ENCODE measurements at regions not wholly inside any gene's neighbourhood (a gene's known extent, or its start where the extent isn't known, plus 50 kb on each side); places are given as distances from the start of the nearest gene placed in this dataset.

GRCh38 chr1:54483875-54484437 lies 64.1 kb upstream of the ACOT11 start:
- Histone ChIP-seq H4K20me1 (ENCODE audit: low read length) (no peaks in the 10 kb centered on the region), H3K4me2 (ENCODE audit: low read length) (no peak overlapping the region), H3K9me3 (ENCODE audit: low read length) (no peaks in the 10 kb centered on the region), H3F3A (ENCODE audit: low read length, unreplicated experiment) (no peaks in the 10 kb centered on the region), H3K27ac (ENCODE audit: low read length) (no peak overlapping the region), H3K9me2 (replicated peaks; ENCODE audit: low read length) (no peaks in the 10 kb centered on the region), H3K79me2 (ENCODE audit: low read length) (no peaks in the 10 kb centered on the region), H3K9ac (ENCODE audit: low read length) (no peak overlapping the region), H3K4me1 (ENCODE audit: insufficient read depth, low read length) (peaks cover 15% of the 10 kb centered on the region), H3K36me3 (ENCODE audit: low read depth, low read length) (no peaks in the 10 kb centered on the region), H2AFZ (ENCODE audit: low read length) (no peak overlapping the region), H3K27me3 (ENCODE audit: low read length) (no peaks in the 10 kb centered on the region), H3K4me3 (ENCODE audit: low read length) (no peak overlapping the region)
- CTCF ChIA-PET: no interaction called here
- intact Hi-C loops (cut with micrococcal nuclease): no loop called here
- no peak for TF ChIP-seq EZH2 (IDR thresholded peaks at IDR 0.05; ENCODE audit: low read length, unreplicated experiment)
- BruUV-seq (replicated peaks): no TSS peak
- ATAC-seq (no peak), DNase-seq (no peak)
- POLR2A ChIA-PET (ENCODE audit: unreplicated experiment): no interaction called here

DNA sequence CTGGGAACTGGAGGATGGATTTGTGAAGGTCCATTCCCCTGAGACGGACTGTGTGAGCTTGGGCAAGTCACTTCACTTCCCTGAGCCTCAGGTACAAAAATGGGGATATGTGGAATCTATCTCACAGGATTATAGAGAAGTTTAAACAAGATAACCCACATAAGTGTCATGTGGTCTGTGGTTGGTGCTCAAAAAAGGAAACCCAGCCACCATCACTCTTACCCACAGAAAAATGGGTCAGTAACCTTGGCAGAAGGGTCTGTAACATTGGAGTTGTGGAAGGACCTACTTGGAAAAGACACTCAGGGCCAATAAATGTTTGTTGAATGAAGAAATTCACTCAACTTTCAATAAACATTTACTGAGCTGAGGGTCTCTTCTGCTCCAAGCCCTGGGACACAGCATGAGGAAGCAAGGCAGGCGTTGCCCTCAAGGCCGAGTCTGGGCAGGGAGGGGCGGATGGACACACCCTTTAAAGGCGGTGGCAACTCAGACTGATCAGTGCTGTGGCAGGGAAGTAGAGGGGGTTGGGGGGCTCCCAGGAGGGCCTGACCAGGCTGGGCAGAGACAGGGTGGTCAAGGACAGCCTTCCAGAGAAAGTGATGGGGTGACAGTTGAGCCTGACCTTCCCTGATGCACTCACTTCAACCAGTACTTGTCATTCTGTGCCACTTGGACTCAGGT lies 66.7 kb upstream of the ACOT11 start:
- TF ChIP-seq EZH2 (IDR thresholded peaks at IDR 0.05; ENCODE audit: low read length, unreplicated experiment): no peak
- TF ChIP-seq EZH2phosphoT487 (IDR thresholded peaks at IDR 0.05; ENCODE audit: borderline replicate concordance, low read length): no peak
- TF ChIP-seq CTCF (conservative IDR thresholded peaks at IDR 0.05; ENCODE audit: low read depth, low read length): no peak
- H3K4me3 ChIP-seq (ENCODE audit: low read length): no peak overlapping the region
- H3K9me3 ChIP-seq (ENCODE audit: low read length): no peaks in the 10 kb centered on the region
- POLR2A ChIA-PET (ENCODE audit: unreplicated experiment): no interaction called here
- H3K27ac ChIP-seq (ENCODE audit: low read length): no peak overlapping the region
- no TSS peak for BruUV-seq (replicated peaks)
- no peak overlapping the region for H3K4me2 ChIP-seq (ENCODE audit: low read length)
- no peak for ATAC-seq
- no peaks in the 10 kb centered on the region for H3K36me3 ChIP-seq (ENCODE audit: low read depth, low read length)
- H3K79me2 ChIP-seq (ENCODE audit: low read length): no peaks in the 10 kb centered on the region
- no peak overlapping the region for H3K9ac ChIP-seq (ENCODE audit: low read length)
- H4K20me1 ChIP-seq (ENCODE audit: low read length): no peaks in the 10 kb centered on the region
- no peaks in the 10 kb centered on the region for H3K4me1 ChIP-seq (ENCODE audit: insufficient read depth, low read length)
- no peaks in the 10 kb centered on the region for H3F3A ChIP-seq (ENCODE audit: low read length, unreplicated experiment)
- no peaks in the 10 kb centered on the region for H3K27me3 ChIP-seq (ENCODE audit: low read length)
- no peaks in the 10 kb centered on the region for H3K9me2 ChIP-seq (replicated peaks; ENCODE audit: low read length)
- CTCF ChIA-PET: no interaction called here
- H2AFZ ChIP-seq (ENCODE audit: low read length): no peak overlapping the region
- DNase-seq: no peak
- intact Hi-C loops (cut with micrococcal nuclease): no loop called here

DNA sequence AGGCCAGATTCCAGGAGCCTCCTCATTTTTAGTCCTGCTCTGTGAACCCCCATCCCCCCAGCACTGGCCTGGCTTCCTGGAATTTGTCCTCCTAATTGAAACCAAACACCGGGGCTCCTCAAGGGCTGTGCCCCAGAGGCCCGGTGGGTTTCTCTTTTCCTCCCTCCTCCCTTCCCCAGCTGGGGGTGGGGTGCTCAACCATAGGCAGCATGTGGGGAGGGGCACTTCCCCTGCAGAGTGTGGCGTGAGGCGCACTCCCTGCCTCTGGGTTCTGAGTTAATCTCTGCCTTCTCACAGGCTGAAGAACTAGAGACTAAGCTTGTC lies 67.5 kb upstream of the ACOT11 start:
- no peaks in the 10 kb centered on the region for H3K9me2 ChIP-seq (replicated peaks; ENCODE audit: low read length)
- no peaks in the 10 kb centered on the region for H3K36me3 ChIP-seq (ENCODE audit: low read depth, low read length)
- H3K79me2 ChIP-seq (ENCODE audit: low read length): no peaks in the 10 kb centered on the region
- intact Hi-C loops (cut with micrococcal nuclease): no loop called here
- no peaks in the 10 kb centered on the region for H3F3A ChIP-seq (ENCODE audit: low read length, unreplicated experiment)
- TF ChIP-seq EZH2phosphoT487 (IDR thresholded peaks at IDR 0.05; ENCODE audit: borderline replicate concordance, low read length) (no peak), CTCF (conservative IDR thresholded peaks at IDR 0.05; ENCODE audit: low read depth, low read length) (no peak), EZH2 (IDR thresholded peaks at IDR 0.05; ENCODE audit: low read length, unreplicated experiment) (no peak)
- CTCF ChIA-PET: no interaction called here
- no peaks in the 10 kb centered on the region for H3K9me3 ChIP-seq (ENCODE audit: low read length)
- BruUV-seq (replicated peaks): no TSS peak
- no peaks in the 10 kb centered on the region for H3K4me1 ChIP-seq (ENCODE audit: insufficient read depth, low read length)
- H3K27me3 ChIP-seq (ENCODE audit: low read length): no peaks in the 10 kb centered on the region
- H3K27ac ChIP-seq (ENCODE audit: low read length): no peak overlapping the region
- ATAC-seq (no peak), DNase-seq (no peak)
- no peak overlapping the region for H3K4me3 ChIP-seq (ENCODE audit: low read length)
- POLR2A ChIA-PET (ENCODE audit: unreplicated experiment): no interaction called here
- no peak overlapping the region for H2AFZ ChIP-seq (ENCODE audit: low read length)
- H4K20me1 ChIP-seq (ENCODE audit: low read length): no peaks in the 10 kb centered on the region
- H3K9ac ChIP-seq (ENCODE audit: low read length): no peak overlapping the region
- H3K4me2 ChIP-seq (ENCODE audit: low read length): no peak overlapping the region

Measured in PC-3 (cell line).